ENCODE measurements at regions not wholly inside any gene's neighbourhood (a gene's known extent, or its start where the extent isn't known, plus 50 kb on each side); places are given as distances from the start of the nearest gene placed in this dataset.

DNA sequence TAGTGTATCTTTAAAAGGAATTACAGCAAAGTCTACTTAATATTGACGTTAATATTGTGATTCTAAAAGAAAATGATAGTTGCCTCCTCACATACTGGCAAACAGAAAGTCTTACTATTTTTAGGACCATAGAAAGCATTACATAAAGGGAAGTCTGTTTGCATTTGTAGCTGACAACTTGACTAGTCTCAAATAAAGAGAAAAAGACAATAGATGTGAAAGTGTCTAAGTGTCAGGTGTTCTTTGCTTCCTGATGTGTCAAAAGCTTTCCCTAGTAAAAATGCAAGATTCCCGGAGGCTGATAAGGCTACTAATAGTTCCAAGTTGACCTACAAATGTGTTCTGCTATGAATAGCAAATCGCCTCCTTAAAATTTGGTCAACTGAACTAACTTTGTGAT, 259.7 kb downstream of the CDH10 start:
- Mint-ChIP-seq H3K27ac (ENCODE audit: unreplicated experiment) (no peak overlapping the region), H3K4me3 (ENCODE audit: unreplicated experiment) (no peak overlapping the region), H3K9me3 (ENCODE audit: unreplicated experiment) (peaks cover 25% of the 10 kb centered on the region)

DNA sequence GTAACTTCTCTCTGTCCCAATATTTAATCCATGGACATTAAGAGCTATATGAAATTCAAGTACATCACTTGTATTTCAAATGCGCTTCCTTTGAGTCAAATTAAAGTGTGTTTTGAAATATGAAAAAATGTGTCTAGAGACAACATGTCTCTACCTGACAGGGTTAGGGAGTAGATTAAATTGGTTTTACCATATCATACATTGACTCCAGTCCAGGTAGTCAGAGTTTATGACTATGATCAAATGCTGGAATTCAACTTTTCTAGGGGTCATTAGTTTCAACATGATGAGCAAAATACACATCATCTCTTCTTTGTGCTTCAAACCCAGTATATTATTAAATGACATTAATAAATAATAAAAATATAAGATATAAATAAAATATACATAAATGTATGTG, 259.2 kb downstream of the CDH10 start:
- H3K4me1 Mint-ChIP-seq (ENCODE audit: unreplicated experiment), result no peaks in the 10 kb centered on the region
- H3K27me3 Mint-ChIP-seq (ENCODE audit: unreplicated experiment), result no peaks in the 10 kb centered on the region
- no peaks in the 10 kb centered on the region for H3K36me3 Mint-ChIP-seq (ENCODE audit: unreplicated experiment)
- H3K4me3 Mint-ChIP-seq (ENCODE audit: unreplicated experiment), result no peak overlapping the region
- peaks cover 25% of the 10 kb centered on the region for H3K9me3 Mint-ChIP-seq (ENCODE audit: unreplicated experiment)
- no peak for DNase-seq (ENCODE audit: extremely low spot score, unreplicated experiment)
- H3K27ac Mint-ChIP-seq (ENCODE audit: unreplicated experiment), result no peak overlapping the region
- TF ChIP-seq, protein P1, sequence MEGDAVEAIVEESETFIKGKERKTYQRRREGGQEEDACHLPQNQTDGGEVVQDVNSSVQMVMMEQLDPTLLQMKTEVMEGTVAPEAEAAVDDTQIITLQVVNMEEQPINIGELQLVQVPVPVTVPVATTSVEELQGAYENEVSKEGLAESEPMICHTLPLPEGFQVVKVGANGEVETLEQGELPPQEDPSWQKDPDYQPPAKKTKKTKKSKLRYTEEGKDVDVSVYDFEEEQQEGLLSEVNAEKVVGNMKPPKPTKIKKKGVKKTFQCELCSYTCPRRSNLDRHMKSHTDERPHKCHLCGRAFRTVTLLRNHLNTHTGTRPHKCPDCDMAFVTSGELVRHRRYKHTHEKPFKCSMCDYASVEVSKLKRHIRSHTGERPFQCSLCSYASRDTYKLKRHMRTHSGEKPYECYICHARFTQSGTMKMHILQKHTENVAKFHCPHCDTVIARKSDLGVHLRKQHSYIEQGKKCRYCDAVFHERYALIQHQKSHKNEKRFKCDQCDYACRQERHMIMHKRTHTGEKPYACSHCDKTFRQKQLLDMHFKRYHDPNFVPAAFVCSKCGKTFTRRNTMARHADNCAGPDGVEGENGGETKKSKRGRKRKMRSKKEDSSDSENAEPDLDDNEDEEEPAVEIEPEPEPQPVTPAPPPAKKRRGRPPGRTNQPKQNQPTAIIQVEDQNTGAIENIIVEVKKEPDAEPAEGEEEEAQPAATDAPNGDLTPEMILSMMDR (IDR thresholded peaks at IDR 0.05), result no peak

More for the DNA sequence above, 259.7 kb downstream of the CDH10 start:
- TF ChIP-seq, protein P1 (IDR thresholded peaks at IDR 0.05), result no peak
- no peaks in the 10 kb centered on the region for H3K36me3 Mint-ChIP-seq (ENCODE audit: unreplicated experiment)
- no peaks in the 10 kb centered on the region for H3K27me3 Mint-ChIP-seq (ENCODE audit: unreplicated experiment)
- no peaks in the 10 kb centered on the region for H3K4me1 Mint-ChIP-seq (ENCODE audit: unreplicated experiment)
- no peak for DNase-seq (ENCODE audit: extremely low spot score, unreplicated experiment)

DNA sequence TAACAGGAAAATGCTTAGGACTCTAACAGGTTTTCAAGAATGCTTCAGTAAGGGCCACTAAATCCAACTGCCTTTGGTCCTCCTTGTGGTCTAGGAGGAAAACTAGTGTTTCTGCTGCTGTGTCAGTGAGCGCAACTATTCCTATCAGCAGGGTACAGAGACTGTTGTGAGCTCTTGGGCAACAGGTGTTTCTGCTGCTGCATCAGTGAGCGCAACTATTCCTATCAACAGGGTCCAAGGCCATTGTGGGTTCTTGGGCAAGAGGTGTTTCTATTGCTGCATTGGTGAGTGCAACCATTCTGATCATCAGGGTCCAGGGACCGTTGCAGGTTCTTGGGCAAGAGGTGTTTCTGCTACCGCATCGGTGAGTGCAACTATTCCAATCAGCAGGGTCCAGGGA, 256.3 kb downstream of the CDH10 start:
- DNase-seq (ENCODE audit: extremely low spot score, unreplicated experiment), result no peak
- Mint-ChIP-seq H3K4me1 (ENCODE audit: unreplicated experiment) (no peaks in the 10 kb centered on the region), H3K4me3 (ENCODE audit: unreplicated experiment) (no peak overlapping the region), H3K9me3 (ENCODE audit: unreplicated experiment) (peaks cover 29% of the 10 kb centered on the region), H3K27me3 (ENCODE audit: unreplicated experiment) (no peaks in the 10 kb centered on the region), H3K36me3 (ENCODE audit: unreplicated experiment) (no peaks in the 10 kb centered on the region), H3K27ac (ENCODE audit: unreplicated experiment) (no peak overlapping the region)
- TF ChIP-seq, protein P1 (IDR thresholded peaks at IDR 0.05), result no peak

DNA sequence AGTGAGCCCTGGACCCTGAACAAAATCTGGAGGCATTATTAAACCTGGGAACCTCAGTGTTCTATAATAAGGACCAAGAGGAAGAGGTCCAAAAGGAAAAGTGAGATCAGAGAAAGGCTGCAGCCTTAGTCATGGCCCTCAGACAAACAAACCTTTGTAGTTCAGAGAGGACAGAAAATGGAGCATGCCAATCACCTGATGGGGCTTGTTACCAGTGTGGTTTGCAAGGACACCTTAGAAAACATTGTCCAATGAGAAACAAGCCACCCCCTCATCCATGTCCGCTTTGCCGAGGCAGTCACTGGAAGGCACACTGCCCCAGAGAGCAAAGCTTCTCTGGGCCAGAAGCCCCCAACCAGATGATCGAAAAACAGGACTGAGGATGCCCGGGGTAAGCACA, 254.8 kb downstream of the CDH10 start:
- no peaks in the 10 kb centered on the region for H3K27me3 Mint-ChIP-seq (ENCODE audit: unreplicated experiment)

DNA sequence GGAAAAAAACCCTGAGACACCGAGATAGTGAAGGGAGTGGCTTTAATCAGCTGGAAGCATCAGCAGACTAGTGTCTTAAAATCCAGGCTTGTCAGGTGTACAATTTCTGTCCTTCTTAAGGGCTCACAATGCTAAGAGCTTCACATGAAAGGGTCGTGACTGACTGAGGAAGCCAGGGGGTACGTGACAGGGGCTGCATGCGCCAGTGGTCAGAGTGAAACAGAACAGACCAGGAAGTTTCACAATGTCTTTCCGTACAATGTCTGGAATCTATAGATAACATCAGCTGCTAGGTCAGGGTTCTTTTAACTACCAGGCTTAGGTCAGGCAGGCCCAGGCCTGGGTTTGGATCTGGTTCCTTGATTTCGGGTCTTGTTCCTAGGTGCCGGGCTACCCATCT, 253.0 kb downstream of the CDH10 start:
- Mint-ChIP-seq H3K27ac (ENCODE audit: unreplicated experiment) (no peak overlapping the region), H3K4me1 (ENCODE audit: unreplicated experiment) (no peaks in the 10 kb centered on the region), H3K27me3 (ENCODE audit: unreplicated experiment) (no peaks in the 10 kb centered on the region), H3K4me3 (ENCODE audit: unreplicated experiment) (no peak overlapping the region), H3K9me3 (ENCODE audit: unreplicated experiment) (peaks cover 34% of the 10 kb centered on the region), H3K36me3 (ENCODE audit: unreplicated experiment) (no peaks in the 10 kb centered on the region)
- TF ChIP-seq, protein P1 (IDR thresholded peaks at IDR 0.05), result no peak
- no peak for DNase-seq (ENCODE audit: extremely low spot score, unreplicated experiment)

More for the DNA sequence above, 254.8 kb downstream of the CDH10 start:
- Mint-ChIP-seq H3K4me1 (ENCODE audit: unreplicated experiment) (no peaks in the 10 kb centered on the region), H3K27ac (ENCODE audit: unreplicated experiment) (no peak overlapping the region), H3K36me3 (ENCODE audit: unreplicated experiment) (no peaks in the 10 kb centered on the region), H3K9me3 (ENCODE audit: unreplicated experiment) (peaks cover 35% of the 10 kb centered on the region), H3K4me3 (ENCODE audit: unreplicated experiment) (no peak overlapping the region)
- TF ChIP-seq, protein P1 (IDR thresholded peaks at IDR 0.05), result no peak
- DNase-seq (ENCODE audit: extremely low spot score, unreplicated experiment), result no peak

Data from osteocyte (in vitro differentiated cells).